Fibroblast of skin of abdomen (primary cell): ENCODE measurements at regions not wholly inside any gene's neighbourhood (a gene's known extent, or its start where the extent isn't known, plus 50 kb on each side); places are given as distances from the start of the nearest gene placed in this dataset.
"Not testable (repeated sequence)": the region's sequence is repeated elsewhere in the genome, so short reads cannot be mapped to it uniquely, and the experiment has no call there.

ENCODE experiments used
- DNase-seq: peaks from one replicate; pipeline ENCODE4 v3.0.0-alpha.2; 2013

- not testable (repeated sequence) for DNase-seq
These were observed 77.9 kb downstream of the NR4A2 start for GRCh38 chr2:156254637-156255067.

- no peak for DNase-seq
These were observed 78.8 kb downstream of the NR4A2 start for GRCh38 chr2:156253765-156254164.

- DNase-seq, result no peak
These were observed 89.6 kb downstream of the NR4A2 start for GRCh38 chr2:156242874-156243273.

- DNase-seq, result no peak
These were observed 95.0 kb downstream of the NR4A2 start for GRCh38 chr2:156237558-156237957.

- no peak for DNase-seq
These were observed 102.7 kb downstream of the NR4A2 start for GRCh38 chr2:156229724-156230362.

- not testable (repeated sequence) for DNase-seq
These were observed 109.2 kb downstream of the NR4A2 start for GRCh38 chr2:156223328-156223727.

GRCh38 chr2:156221703-156222102 is 110.8 kb downstream of the NR4A2 start:
- DNase-seq, result no peak

- DNase-seq, result no peak
These were observed 112.9 kb downstream of the NR4A2 start for GRCh38 chr2:156219491-156220100.

- no peak for DNase-seq
These were observed 116.9 kb downstream of the NR4A2 start for GRCh38 chr2:156215656-156216055.

- no peak for DNase-seq
These were observed 121.2 kb downstream of the NR4A2 start for GRCh38 chr2:156211318-156211717.

GRCh38 chr2:156206355-156206754 is 126.2 kb downstream of the NR4A2 start:
- no peak for DNase-seq

GRCh38 chr2:156199588-156199987 is 132.9 kb downstream of the NR4A2 start:
- peak; percentile 0 for DNase-seq

- DNase-seq, result no peak
These were observed 136.5 kb downstream of the NR4A2 start for GRCh38 chr2:156196031-156196430.

GRCh38 chr2:156192468-156192867 is 140.1 kb downstream of the NR4A2 start:
- no peak for DNase-seq

GRCh38 chr2:156191527-156191926 is 141.0 kb downstream of the NR4A2 start:
- DNase-seq, result peak; percentile 2

GRCh38 chr2:156190517-156190916 is 142.0 kb downstream of the NR4A2 start:
- DNase-seq, result no peak

- no peak for DNase-seq
These were observed 142.9 kb downstream of the NR4A2 start for GRCh38 chr2:156189584-156189983.

GRCh38 chr2:156189143-156189542 is 143.4 kb downstream of the NR4A2 start:
- DNase-seq, result no peak

GRCh38 chr2:156182132-156182531 is 150.4 kb downstream of the NR4A2 start:
- no peak for DNase-seq

GRCh38 chr2:156181208-156181607 is 151.3 kb downstream of the NR4A2 start:
- no peak for DNase-seq

GRCh38 chr2:156177654-156178053 is 154.9 kb downstream of the NR4A2 start:
- no peak for DNase-seq

GRCh38 chr2:156175946-156176345 is 156.6 kb downstream of the NR4A2 start:
- no peak for DNase-seq

GRCh38 chr2:156170929-156171328 is 161.6 kb downstream of the NR4A2 start:
- DNase-seq, result no peak

GRCh38 chr2:156165742-156166141 is 166.8 kb downstream of the NR4A2 start:
- DNase-seq, result no peak
